HCT116 (cell line): ENCODE measurements at regions not wholly inside any gene's neighbourhood (a gene's known extent, or its start where the extent isn't known, plus 50 kb on each side); places are given as distances from the start of the nearest gene placed in this dataset.

Experiments
- ATAC-seq: fragments of 200-7000 bp; cut with Tn5 transposase; 2 replicates; pipeline ENCODE4 v1.9.1; 2020; ENCODE audit warnings: mild to moderate bottlenecking, moderate library complexity
- BruUV-seq: library from RNA; stranded (reverse); fragments of 400-500 nt; replicated peaks from 2 replicates; lab custom pipeline; 2021; lab: Mats Ljungman, UMichigan
- CTCF ChIA-PET: fragments of 300-600 bp; sonication (Branson Sonifier 250); formaldehyde crosslinking; loops from one replicate; lab custom pipeline; 2021; ENCODE audit warnings: antibody characterized with exemption; lab: Charles Lee
- POLR2A ChIA-PET: fragments of 300-600, 350-600 bp; sonication (Branson Sonifier 250); formaldehyde crosslinking; loops from one replicate; lab custom pipeline; 2021; ENCODE audit warnings: antibody characterized with exemption; lab: Charles Lee
- RAD21 ChIA-PET, 2 experiments: fragments of 300-600 bp; sonication (Branson Sonifier 250); formaldehyde crosslinking; loops; one replicate each; lab custom pipeline; 2023; ENCODE audit warnings: low total read pairs in 2 of 2; ENCODE audit not compliant: uncharacterized antibody in 2 of 2, unreplicated experiment in 2 of 2, low non-redundant PET in 1 of 2; lab: Charles Lee
- DNase-seq: peaks from one replicate; pipeline ENCODE4 v3.0.0-alpha.2; 2010; ENCODE audit warnings: low read depth, low spot score
- H2AFZ ChIP-seq: fragments of 200-600 bp; shearing (Covaris generic), sonication (generic); 2 replicates; pipeline ENCODE4 v1.6.1; 2017; ENCODE audit warnings: low read depth, mixed run types, mixed read lengths, antibody characterized with exemption, low read length; ENCODE audit not compliant: poor library complexity, severe bottlenecking
- H3K27ac ChIP-seq: 2 replicates; pipeline ENCODE4 v1.5.1; 2012; ENCODE audit warnings: low read depth, low read length
- H3K27me3 ChIP-seq: fragments of 200-600 bp; sonication (generic); 2 replicates; pipeline ENCODE4 v1.6.1; 2016; ENCODE audit warnings: mixed run types, low read length, mixed read lengths; ENCODE audit not compliant: insufficient read depth
- H3K36me3 ChIP-seq, 2 experiments: fragments of 200-500 bp in 1 of 2; fragments of 200-600 bp in 1 of 2; sonication (Bioruptor generic) in 1 of 2; sonication (generic) in 1 of 2; 2 replicates each; pipeline versions ENCODE4 v1.5.1 to v1.6.1; 2014 to 2016; ENCODE audit warnings: low read length in 2 of 2, inconsistent platforms in 1 of 2, mixed read lengths in 1 of 2, mixed run types in 1 of 2; ENCODE audit not compliant: insufficient read depth in 2 of 2, control insufficient read depth in 1 of 2
- H3K4me1 ChIP-seq, 2 experiments: fragments of 200-600 bp in 1 of 2; sonication (generic) in 1 of 2; 2 replicates each; pipeline versions ENCODE4 v1.5.1 to v1.6.1; 2012 to 2017; ENCODE audit warnings: low read length in 2 of 2, inconsistent platforms in 1 of 2, mild to moderate bottlenecking in 1 of 2, mixed read lengths in 1 of 2, mixed run types in 1 of 2, moderate library complexity in 1 of 2; ENCODE audit not compliant: insufficient read depth in 2 of 2, control insufficient read depth in 1 of 2
- H3K4me2 ChIP-seq: fragments of 200-600 bp; sonication (generic); 2 replicates; pipeline ENCODE4 v1.6.1; 2017; ENCODE audit warnings: mixed run types, low read length, mixed read lengths
- H3K4me3 ChIP-seq, 2 experiments: fragments of 200-600 bp in 1 of 2; sonication (generic) in 1 of 2; replicated peaks in 1 of 2; 2 replicates each; pipeline ENCODE4 v1.5.1; 2011 to 2016; ENCODE audit warnings: low read length in 2 of 2, control low read depth in 1 of 2, low read depth in 1 of 2, mild to moderate bottlenecking in 1 of 2, mixed read lengths in 1 of 2, mixed run types in 1 of 2
- H3K79me2 ChIP-seq: fragments of 200-600 bp; sonication (generic); 2 replicates; pipeline ENCODE4 v1.6.1; 2017; ENCODE audit warnings: mild to moderate bottlenecking, mixed run types, low read length, moderate library complexity, mixed read lengths; ENCODE audit not compliant: insufficient read depth
- H3K9ac ChIP-seq: fragments of 200-600 bp; sonication (generic); 2 replicates; pipeline ENCODE4 v1.6.1; 2016; ENCODE audit warnings: low read length, mixed read lengths
- H3K9me2 ChIP-seq: fragments of 200-600 bp; sonication (generic), shearing (Covaris generic); 2 replicates; pipeline ENCODE4 v1.6.1; 2017; ENCODE audit warnings: mixed run types, mild to moderate bottlenecking, moderate library complexity; ENCODE audit not compliant: insufficient read depth
- H3K9me3 ChIP-seq, 2 experiments: fragments of 200-500 bp in 1 of 2; fragments of 200-600 bp in 1 of 2; sonication (Bioruptor generic) in 1 of 2; sonication (generic) in 1 of 2; 2 replicates each; pipeline ENCODE4 v1.6.1; 2014 to 2017; ENCODE audit warnings: low read length in 2 of 2, mixed read lengths in 2 of 2, inconsistent platforms in 1 of 2, low read depth in 1 of 2, mild to moderate bottlenecking in 1 of 2, mixed run types in 1 of 2, moderate library complexity in 1 of 2; ENCODE audit not compliant: control insufficient read depth in 1 of 2, insufficient read depth in 1 of 2
- H4K20me1 ChIP-seq: fragments of 200-600 bp; sonication (generic), shearing (Covaris generic); 2 replicates; pipeline ENCODE4 v1.6.1; 2017; ENCODE audit warnings: mixed run types, mild to moderate bottlenecking, moderate library complexity; ENCODE audit not compliant: insufficient read depth
- CBX3 ChIP-seq: IDR thresholded peaks from 2 replicates; pipeline ENCODE4 v1.6.1; 2012; ENCODE audit warnings: low read depth
- EZH2phosphoT487 ChIP-seq: fragments of 200-600 bp; IDR thresholded peaks from 2 replicates; pipeline ENCODE4 v1.6.1; 2018; ENCODE audit warnings: antibody characterized with exemption, borderline replicate concordance
- POLR2A ChIP-seq: IDR thresholded peaks from 2 replicates; pipeline ENCODE4 v1.7.0; 2011; ENCODE audit warnings: borderline replicate concordance; ENCODE audit not compliant: insufficient read depth, insufficient read length; ENCODE audit errors: extremely low read depth
- POLR2AphosphoS5 ChIP-seq: IDR thresholded peaks from 2 replicates; pipeline ENCODE4 v1.6.1; 2011; ENCODE audit warnings: mild to moderate bottlenecking, low read depth, low read length, moderate library complexity
- RAD21 ChIP-seq: IDR thresholded peaks from 2 replicates; pipeline ENCODE4 v1.6.1; 2012; ENCODE audit warnings: low read depth, mild to moderate bottlenecking
- SIN3A ChIP-seq: IDR thresholded peaks from 2 replicates; pipeline ENCODE4 v1.6.1; 2012; ENCODE audit warnings: low read depth
- YY1 ChIP-seq: IDR thresholded peaks from 2 replicates; pipeline ENCODE4 v1.6.1; 2011; ENCODE audit warnings: low read length, low read depth, moderate library complexity, mild to moderate bottlenecking; ENCODE audit not compliant: insufficient replicate concordance; ENCODE audit errors: extremely low read depth
- ZFX ChIP-seq: fragments of 450-650 bp; IDR thresholded peaks from 2 replicates; pipeline ENCODE4 v1.6.1; 2017
- intact Hi-C: fragments of 100-400 bp; cut with micrococcal nuclease; formaldehyde crosslinking; loops from 2 replicates; pipeline ENCODE4 v1.10.0; 2022
- TF ChIP-seq, protein P1 (sequence below): IDR thresholded peaks from 2 replicates; pipeline ENCODE4 v1.6.1; 2011; ENCODE audit warnings: mild to moderate bottlenecking, low read length, moderate library complexity; ENCODE audit not compliant: insufficient replicate concordance; ENCODE audit errors: extremely low read depth
- TF ChIP-seq, protein P2 (sequence below): IDR thresholded peaks from 2 replicates; pipeline ENCODE4 v1.6.1; 2012
- TF ChIP-seq, protein P3 (sequence below): IDR thresholded peaks from 2 replicates; pipeline ENCODE4 v1.6.1; 2012; ENCODE audit warnings: low read depth

DNA sequence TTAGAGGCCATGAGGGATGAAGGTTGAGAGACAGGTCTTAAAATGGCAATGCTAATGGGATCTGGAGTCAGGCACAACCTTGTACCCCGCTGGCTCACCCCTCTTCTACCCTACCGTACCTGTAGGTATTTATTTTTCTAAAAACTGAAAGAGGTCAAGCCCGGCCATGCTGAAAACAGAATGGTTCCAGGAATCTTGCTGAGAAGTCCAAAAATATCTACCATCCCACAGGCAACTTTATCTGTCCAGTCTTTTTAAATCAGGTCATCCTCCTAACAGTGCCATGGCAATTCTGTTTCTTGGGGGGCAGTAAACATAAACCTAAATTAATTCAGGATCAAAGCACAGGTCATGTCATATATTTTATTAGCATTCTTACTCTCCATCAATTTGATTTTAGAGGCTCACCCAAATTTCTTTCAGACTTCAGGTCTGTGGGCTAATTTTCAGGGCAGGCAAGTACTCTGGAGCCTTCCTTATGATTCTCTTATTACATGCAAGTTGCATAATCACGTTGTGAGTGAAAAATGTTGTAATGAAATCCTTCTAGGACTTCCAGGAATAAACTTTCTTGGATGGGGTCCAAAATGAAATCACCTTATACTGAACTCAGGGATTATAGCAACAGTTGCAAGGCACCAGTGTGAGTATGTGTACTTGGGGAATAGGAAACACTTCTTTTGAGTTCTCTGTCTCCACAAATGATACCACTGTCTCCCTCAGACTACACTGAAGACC, 102.7 kb upstream of the NREP start (continued):
- TF ChIP-seq, protein P1, sequence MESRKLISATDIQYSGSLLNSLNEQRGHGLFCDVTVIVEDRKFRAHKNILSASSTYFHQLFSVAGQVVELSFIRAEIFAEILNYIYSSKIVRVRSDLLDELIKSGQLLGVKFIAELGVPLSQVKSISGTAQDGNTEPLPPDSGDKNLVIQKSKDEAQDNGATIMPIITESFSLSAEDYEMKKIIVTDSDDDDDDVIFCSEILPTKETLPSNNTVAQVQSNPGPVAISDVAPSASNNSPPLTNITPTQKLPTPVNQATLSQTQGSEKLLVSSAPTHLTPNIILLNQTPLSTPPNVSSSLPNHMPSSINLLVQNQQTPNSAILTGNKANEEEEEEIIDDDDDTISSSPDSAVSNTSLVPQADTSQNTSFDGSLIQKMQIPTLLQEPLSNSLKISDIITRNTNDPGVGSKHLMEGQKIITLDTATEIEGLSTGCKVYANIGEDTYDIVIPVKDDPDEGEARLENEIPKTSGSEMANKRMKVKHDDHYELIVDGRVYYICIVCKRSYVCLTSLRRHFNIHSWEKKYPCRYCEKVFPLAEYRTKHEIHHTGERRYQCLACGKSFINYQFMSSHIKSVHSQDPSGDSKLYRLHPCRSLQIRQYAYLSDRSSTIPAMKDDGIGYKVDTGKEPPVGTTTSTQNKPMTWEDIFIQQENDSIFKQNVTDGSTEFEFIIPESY = no peak
- TF ChIP-seq EZH2phosphoT487 (no peak), ZFX (no peak), POLR2A (no peak)
- TF ChIP-seq, protein P2, sequence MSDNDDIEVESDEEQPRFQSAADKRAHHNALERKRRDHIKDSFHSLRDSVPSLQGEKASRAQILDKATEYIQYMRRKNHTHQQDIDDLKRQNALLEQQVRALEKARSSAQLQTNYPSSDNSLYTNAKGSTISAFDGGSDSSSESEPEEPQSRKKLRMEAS = no peak

DNA sequence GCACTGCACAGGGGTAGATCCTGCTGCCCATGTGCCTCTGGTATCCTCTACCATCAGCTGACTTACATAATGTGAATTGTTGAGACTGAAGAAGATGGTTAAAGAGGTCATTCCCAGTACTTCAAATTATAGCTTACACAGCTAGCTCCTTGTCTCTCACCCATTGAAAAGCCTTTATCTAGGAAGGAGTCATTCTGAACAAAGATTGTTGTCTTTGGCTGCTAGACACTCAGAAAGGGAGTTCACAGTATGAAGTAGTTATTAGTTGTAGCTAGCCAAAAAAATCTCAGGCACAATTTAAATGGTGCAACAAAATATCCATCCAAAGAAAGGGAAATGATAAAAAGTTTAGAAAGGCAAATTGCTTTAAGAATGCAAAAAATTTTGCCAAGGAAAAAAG, 102.0 kb upstream of the NREP start:
- ChIA-PET POLR2A (no interaction called here), RAD21 (no interaction called here), CTCF (interaction anchor here (1.1 kb wide), 1 partner anchor 1753 kb away, joined by 3 read pairs; no protein-coding TSS in a partner anchor)
- TF ChIP-seq ZFX (no peak), YY1 (no peak), RAD21 (no peak), CBX3 (no peak), SIN3A (no peak), POLR2AphosphoS5 (no peak)
- TF ChIP-seq, protein P3, sequence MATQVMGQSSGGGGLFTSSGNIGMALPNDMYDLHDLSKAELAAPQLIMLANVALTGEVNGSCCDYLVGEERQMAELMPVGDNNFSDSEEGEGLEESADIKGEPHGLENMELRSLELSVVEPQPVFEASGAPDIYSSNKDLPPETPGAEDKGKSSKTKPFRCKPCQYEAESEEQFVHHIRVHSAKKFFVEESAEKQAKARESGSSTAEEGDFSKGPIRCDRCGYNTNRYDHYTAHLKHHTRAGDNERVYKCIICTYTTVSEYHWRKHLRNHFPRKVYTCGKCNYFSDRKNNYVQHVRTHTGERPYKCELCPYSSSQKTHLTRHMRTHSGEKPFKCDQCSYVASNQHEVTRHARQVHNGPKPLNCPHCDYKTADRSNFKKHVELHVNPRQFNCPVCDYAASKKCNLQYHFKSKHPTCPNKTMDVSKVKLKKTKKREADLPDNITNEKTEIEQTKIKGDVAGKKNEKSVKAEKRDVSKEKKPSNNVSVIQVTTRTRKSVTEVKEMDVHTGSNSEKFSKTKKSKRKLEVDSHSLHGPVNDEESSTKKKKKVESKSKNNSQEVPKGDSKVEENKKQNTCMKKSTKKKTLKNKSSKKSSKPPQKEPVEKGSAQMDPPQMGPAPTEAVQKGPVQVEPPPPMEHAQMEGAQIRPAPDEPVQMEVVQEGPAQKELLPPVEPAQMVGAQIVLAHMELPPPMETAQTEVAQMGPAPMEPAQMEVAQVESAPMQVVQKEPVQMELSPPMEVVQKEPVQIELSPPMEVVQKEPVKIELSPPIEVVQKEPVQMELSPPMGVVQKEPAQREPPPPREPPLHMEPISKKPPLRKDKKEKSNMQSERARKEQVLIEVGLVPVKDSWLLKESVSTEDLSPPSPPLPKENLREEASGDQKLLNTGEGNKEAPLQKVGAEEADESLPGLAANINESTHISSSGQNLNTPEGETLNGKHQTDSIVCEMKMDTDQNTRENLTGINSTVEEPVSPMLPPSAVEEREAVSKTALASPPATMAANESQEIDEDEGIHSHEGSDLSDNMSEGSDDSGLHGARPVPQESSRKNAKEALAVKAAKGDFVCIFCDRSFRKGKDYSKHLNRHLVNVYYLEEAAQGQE = no peak
- TF ChIP-seq, protein P1 = no peak
- H4K20me1 ChIP-seq = no peaks in the 10 kb centered on the region
- no peak for ATAC-seq
- H3K4me3 ChIP-seq = no peak overlapping the region
- H3K4me2 ChIP-seq = no peak overlapping the region
- H3K9ac ChIP-seq = no peak overlapping the region
- no peaks in the 10 kb centered on the region for H3K79me2 ChIP-seq
- intact Hi-C loops = no loop called here
- H3K9me3 ChIP-seq = no peaks in the 10 kb centered on the region
- no TSS peak for BruUV-seq
- H3K4me1 ChIP-seq = no peaks in the 10 kb centered on the region
- no peaks in the 10 kb centered on the region for H3K9me2 ChIP-seq
- H3K27me3 ChIP-seq = no peaks in the 10 kb centered on the region
- H3K27ac ChIP-seq = no peak overlapping the region
- H3K36me3 ChIP-seq = no peaks in the 10 kb centered on the region
- no peak overlapping the region for H2AFZ ChIP-seq
- DNase-seq = no peak
